GM19467 (cell line): ENCODE measurements at regions not wholly inside any gene's neighbourhood (a gene's known extent, or its start where the extent isn't known, plus 50 kb on each side); places are given as distances from the start of the nearest gene placed in this dataset.

ENCODE experiments used
- ATAC-seq: cut with Tn5 transposase; IDR thresholded peaks from one replicate; pipeline ENCODE4 v1.9.1; 2021; ENCODE audit warnings: mild to moderate bottlenecking, moderate library complexity; ENCODE audit not compliant: unreplicated experiment

GRCh38 chr16:59213952-59214351 lies 479.8 kb upstream of the GOT2 start:
- no peak for ATAC-seq

DNA sequence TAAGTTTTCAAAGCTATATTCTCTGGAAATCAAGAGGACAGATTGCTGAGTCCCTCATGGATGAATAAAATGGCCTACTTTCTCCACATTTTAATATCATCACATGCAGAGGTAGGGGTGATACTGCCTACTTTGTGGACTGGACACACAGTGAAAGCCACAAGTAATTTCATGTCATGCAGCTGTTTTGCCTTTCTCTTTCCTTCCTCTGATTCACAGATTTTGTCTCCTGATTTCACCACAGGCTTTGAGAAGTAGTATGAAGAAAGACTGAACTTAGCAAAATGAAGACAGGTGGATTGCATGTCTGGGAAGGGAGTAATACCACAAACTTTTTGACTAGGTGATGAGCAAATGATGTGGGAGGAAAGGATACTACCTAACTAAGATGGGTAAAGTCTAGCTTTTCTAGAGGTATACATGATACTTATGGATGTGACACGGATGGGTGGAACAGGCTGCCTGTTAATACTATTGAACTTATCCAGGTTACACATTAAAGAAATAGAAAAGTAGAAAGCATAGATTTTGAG lies 478.4 kb upstream of the GOT2 start:
- ATAC-seq = no peak

DNA sequence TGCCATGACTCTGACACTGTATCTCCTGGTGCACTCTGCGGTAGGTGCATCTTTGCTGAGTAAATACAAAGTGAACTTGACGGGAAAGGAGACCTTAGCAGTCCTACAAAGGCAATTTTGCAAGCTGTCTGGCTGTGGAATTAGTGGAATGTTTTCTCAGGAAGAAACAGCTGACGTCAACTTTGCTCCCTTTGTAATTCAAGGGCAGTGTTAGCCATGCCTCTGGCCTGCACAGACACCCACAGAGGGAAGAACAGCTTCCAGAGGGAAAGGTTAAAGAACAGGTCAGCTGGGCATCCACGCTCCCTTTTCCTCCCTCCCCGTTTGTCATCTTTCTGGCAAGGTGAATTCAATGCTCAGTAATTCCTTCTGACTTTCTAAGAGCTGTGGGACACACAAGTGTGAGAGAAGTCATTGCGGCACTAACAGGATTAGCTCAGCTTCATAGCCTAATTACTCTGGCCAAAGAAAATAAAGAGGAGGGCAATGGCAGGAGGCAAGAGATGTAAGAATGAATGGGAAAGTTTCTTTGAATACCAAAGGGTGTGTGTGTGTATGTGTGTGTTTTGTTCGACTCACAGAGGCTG lies 476.9 kb upstream of the GOT2 start:
- ATAC-seq = no peak

GRCh38 chr16:59205403-59205802 lies 471.3 kb upstream of the GOT2 start:
- no peak for ATAC-seq

DNA sequence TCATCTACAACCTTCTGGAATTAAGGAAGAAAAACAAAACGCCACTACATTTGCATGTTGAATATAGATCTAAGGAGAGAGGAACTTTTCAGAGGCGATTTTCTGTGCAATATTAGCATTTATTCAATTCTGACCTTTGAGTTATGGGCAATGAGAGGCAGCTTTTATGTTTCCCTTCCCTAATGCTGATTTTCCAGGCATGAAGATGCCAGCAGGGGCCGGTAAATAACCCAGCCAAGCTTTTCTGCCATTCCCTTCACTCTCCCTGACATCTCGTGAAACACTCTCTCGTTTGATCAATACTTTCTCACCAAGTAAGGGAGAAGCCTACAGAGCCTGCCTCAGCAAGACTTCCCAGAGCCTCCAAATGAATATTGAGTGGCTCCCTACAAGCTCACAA lies 470.5 kb upstream of the GOT2 start:
- no peak for ATAC-seq

GRCh38 chr16:59202233-59202862 lies 468.2 kb upstream of the GOT2 start:
- ATAC-seq = no peak

GRCh38 chr16:59201821-59202220 lies 467.7 kb upstream of the GOT2 start:
- no peak for ATAC-seq

- no peak for ATAC-seq
Measured at GRCh38 chr16:59201160-59201559, 467.0 kb upstream of the GOT2 start.

GRCh38 chr16:59198487-59198886 lies 464.4 kb upstream of the GOT2 start:
- ATAC-seq = no peak

GRCh38 chr16:59195242-59195641 lies 461.1 kb upstream of the GOT2 start:
- no peak for ATAC-seq

- no peak for ATAC-seq
Measured at GRCh38 chr16:59193637-59194036, 459.5 kb upstream of the GOT2 start.

GRCh38 chr16:59192551-59193199 lies 458.6 kb upstream of the GOT2 start:
- no peak for ATAC-seq

DNA sequence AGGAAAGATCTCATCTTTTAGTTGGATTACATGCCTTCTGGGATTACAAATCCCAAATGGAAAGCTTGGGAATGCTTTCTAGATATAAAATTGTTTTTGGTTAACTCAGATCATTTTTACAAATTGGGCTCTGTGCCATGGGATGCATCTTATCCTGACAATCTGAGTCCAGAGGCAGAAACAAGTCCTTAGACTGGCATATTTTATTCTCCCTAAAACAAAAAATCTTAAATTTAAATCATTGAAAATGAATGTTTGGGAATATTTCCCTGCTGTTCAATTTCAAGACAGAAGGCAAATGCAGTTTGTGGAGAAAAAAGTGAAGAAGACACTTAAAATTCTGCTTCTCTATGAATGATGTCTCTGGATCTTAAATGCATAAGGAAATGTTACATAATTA lies 456.6 kb upstream of the GOT2 start:
- no peak for ATAC-seq

- no peak for ATAC-seq
Measured at GRCh38 chr16:59188029-59188428, 453.9 kb upstream of the GOT2 start.

GRCh38 chr16:59181821-59182420 lies 447.8 kb upstream of the GOT2 start:
- no peak for ATAC-seq

DNA sequence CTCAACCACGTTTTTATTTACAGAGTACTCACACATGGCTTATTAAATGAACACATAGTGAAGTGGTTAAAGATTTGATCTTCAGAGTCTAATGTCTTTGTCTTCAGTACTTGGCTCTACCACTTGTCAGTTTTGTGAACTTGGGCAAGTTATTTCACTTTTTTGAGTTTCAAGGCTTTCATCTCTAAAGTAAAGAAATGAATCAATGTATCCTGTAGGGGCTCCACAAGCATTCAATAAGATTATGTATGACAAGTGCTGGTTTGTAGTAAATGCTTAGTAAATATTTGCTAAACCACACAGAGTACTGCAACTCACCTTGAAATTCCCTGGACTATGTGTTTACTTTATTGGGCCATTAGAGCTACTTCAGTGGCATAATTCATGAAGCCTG lies 446.0 kb upstream of the GOT2 start:
- ATAC-seq = no peak

DNA sequence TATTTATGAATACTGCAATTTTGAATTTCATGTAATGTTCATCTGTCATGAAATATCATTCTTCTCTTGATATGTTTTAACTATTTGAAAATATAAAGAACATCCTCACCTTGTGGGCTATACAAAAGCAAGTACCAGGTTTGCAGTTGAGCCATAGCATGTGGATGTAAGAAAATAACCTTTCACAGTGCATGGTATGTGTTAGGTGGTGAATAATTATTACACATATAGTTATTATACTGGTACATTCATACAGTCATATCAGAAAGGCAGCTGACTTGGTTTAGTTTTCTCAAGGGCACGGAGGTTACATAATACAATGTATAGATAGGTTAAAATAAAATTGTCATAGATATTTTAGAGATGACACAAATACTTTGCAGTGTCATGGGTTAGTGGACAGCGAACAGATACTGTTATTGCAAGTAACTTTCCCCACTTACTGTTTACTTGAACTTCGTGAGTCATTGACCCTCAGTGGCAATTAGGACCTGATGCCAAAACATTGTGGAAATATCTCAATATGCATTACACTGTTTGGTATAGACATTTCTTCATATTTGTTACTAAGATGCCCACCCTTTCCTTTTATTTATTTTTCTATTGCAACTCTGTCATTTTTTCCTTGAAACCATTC lies 445.4 kb upstream of the GOT2 start:
- ATAC-seq = no peak

- ATAC-seq = no peak
Measured at GRCh38 chr16:59173408-59173831, 439.3 kb upstream of the GOT2 start.

GRCh38 chr16:59170099-59170712 lies 436.1 kb upstream of the GOT2 start:
- ATAC-seq = no peak

GRCh38 chr16:59169168-59169567 lies 435.1 kb upstream of the GOT2 start:
- ATAC-seq = no peak
